ENCODE measurements at regions not wholly inside any gene's neighbourhood (a gene's known extent, or its start where the extent isn't known, plus 50 kb on each side); places are given as distances from the start of the nearest gene placed in this dataset.

DNA sequence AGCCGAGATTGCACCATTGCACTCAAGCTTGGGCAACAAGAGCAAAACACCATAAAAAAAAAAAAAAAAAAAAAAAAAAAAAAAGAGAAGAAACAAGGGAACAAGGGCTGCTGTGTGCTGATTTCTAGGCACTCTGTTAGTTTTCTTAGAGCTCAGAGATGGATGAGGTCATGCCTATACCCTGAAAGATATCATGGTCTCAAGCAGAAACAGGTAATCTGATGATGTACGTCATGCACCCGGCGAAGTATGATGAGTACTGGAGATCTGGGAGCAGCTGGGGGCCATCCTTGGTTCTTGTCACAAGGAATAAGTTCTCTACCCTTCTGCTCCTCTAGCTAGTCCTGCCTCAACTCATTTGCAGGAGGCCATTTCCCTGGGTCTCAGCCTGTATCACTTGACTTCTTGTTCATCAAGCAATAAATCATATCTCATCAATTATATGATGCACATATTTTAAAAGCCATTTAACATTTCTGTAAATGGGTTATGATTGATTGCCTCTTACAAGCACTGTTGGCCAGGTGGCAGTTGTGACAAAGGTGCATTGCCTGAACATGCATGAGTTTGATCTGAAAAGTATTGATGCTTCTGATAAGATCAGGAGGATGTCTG, 517.2 kb downstream of the DHX35 start:
- TF ChIP-seq, protein P1, sequence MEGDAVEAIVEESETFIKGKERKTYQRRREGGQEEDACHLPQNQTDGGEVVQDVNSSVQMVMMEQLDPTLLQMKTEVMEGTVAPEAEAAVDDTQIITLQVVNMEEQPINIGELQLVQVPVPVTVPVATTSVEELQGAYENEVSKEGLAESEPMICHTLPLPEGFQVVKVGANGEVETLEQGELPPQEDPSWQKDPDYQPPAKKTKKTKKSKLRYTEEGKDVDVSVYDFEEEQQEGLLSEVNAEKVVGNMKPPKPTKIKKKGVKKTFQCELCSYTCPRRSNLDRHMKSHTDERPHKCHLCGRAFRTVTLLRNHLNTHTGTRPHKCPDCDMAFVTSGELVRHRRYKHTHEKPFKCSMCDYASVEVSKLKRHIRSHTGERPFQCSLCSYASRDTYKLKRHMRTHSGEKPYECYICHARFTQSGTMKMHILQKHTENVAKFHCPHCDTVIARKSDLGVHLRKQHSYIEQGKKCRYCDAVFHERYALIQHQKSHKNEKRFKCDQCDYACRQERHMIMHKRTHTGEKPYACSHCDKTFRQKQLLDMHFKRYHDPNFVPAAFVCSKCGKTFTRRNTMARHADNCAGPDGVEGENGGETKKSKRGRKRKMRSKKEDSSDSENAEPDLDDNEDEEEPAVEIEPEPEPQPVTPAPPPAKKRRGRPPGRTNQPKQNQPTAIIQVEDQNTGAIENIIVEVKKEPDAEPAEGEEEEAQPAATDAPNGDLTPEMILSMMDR (IDR thresholded peaks at IDR 0.05; ENCODE audit: low read depth, low read length, missing control alignments): no peak
- H3K4me3 ChIP-seq (ENCODE audit: low read depth, low read length): no peak overlapping the region
- H3K36me3 ChIP-seq (replicated peaks): no peaks in the 10 kb centered on the region
- no peak for DNase-seq
- no peaks in the 10 kb centered on the region for H3K27me3 ChIP-seq (replicated peaks)
- no peak overlapping the region for H3K27ac ChIP-seq
- in situ Hi-C loops (cut with HindIII; ENCODE audit: low pct_ligation_motif_present, low sequenced_read_pairs): no loop called here

DNA sequence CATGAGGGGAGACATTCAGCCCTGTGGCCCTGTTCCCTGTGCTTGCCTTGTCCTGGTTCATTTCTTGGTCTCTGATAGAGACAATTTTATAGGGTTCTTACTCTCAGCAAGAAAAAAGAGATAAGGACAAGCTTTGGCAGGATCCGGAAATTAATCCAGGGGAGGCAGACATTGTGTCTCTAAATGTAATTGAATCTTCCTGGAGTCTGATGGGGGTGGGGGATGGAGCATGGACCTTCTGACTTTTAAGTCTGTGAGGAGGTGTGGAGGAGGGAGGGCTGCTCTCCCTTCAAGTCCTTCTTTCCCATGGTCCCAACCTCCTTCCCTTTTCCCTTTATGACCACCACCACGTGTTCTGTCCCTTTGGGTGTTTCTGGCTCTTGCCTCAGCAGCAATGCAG, 512.7 kb downstream of the DHX35 start:
- TF ChIP-seq, protein P1 (IDR thresholded peaks at IDR 0.05; ENCODE audit: low read depth, low read length, missing control alignments): no peak
- in situ Hi-C loops (cut with HindIII; ENCODE audit: low pct_ligation_motif_present, low sequenced_read_pairs): no loop called here
- Histone ChIP-seq H3K4me3 (ENCODE audit: low read depth, low read length) (no peak overlapping the region), H3K27ac (no peak overlapping the region), H3K27me3 (replicated peaks) (no peaks in the 10 kb centered on the region), H3K36me3 (replicated peaks) (no peaks in the 10 kb centered on the region)
- no peak for DNase-seq

DNA sequence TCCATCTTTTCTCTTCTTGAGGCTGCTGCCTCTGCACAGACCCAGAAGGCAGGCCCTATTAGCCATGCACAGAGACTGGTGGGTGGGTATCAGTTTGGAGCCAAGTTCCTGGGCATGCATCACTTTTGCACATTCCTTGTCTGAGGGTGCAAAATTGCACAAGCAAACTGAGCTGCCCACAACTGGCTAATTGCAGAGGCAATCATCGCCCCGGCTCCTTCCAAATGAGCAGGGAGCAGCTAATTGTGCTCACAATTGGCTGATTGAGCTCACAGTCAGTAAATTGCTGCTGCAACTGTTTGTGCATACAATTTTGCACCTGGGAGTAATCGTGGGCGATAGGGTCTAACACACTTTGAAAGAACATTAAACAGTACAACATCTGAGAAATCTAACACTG, 511.4 kb downstream of the DHX35 start:
- no peak overlapping the region for H3K27ac ChIP-seq
- H3K36me3 ChIP-seq (replicated peaks): no peaks in the 10 kb centered on the region
- DNase-seq: no peak
- in situ Hi-C loops (cut with HindIII; ENCODE audit: low pct_ligation_motif_present, low sequenced_read_pairs): no loop called here
- no peaks in the 10 kb centered on the region for H3K27me3 ChIP-seq (replicated peaks)
- TF ChIP-seq, protein P1 (IDR thresholded peaks at IDR 0.05; ENCODE audit: low read depth, low read length, missing control alignments): no peak
- no peak overlapping the region for H3K4me3 ChIP-seq (ENCODE audit: low read depth, low read length)

DNA sequence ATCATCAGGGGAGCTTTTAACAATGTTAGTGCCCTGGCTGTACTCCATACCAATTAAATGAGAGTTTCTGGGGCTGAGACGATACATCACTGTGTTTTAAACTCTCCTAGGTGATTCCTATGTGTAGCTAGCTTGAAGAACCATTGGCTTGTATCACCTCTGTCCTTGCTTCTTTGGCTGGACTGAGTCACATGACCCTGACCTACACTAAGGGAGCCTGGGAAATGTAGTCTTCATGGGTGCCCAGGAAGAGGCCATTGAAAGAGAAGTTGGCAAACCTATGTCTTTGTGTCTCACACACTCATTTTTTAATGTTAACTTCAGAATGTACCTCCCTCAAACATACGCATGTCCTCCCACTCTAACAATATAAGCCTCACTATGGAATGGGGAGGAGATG, 506.6 kb downstream of the DHX35 start:
- Histone ChIP-seq H3K27me3 (replicated peaks) (no peaks in the 10 kb centered on the region), H3K27ac (no peak overlapping the region), H3K36me3 (replicated peaks) (no peaks in the 10 kb centered on the region), H3K4me3 (ENCODE audit: low read depth, low read length) (no peak overlapping the region)
- in situ Hi-C loops (cut with HindIII; ENCODE audit: low pct_ligation_motif_present, low sequenced_read_pairs): no loop called here
- DNase-seq: no peak
- TF ChIP-seq, protein P1 (IDR thresholded peaks at IDR 0.05; ENCODE audit: low read depth, low read length, missing control alignments): no peak

DNA sequence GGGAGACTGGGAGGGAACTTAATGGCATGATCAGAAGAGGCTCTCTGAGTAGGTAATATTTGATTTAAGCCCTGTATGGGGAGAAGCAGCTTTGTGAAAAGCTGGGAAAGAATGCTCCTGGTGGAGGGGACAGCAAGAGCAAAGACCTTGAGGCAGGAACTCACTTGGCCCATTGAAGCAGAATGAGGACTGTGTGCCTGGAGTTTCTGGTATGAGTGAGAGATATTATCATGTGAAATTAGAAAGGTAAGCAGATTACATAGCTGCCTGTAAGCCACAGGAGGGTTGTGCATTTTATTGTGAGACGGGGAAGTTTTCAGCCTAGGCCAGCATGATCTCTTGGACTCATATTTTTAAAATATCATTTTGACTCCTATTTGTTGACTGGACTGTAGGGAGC, 502.1 kb downstream of the DHX35 start:
- no peak overlapping the region for H3K27ac ChIP-seq
- TF ChIP-seq, protein P1 (IDR thresholded peaks at IDR 0.05; ENCODE audit: low read depth, low read length, missing control alignments): no peak
- no peak for DNase-seq
- no peak overlapping the region for H3K4me3 ChIP-seq (ENCODE audit: low read depth, low read length)
- no peaks in the 10 kb centered on the region for H3K27me3 ChIP-seq (replicated peaks)
- in situ Hi-C loops (cut with HindIII; ENCODE audit: low pct_ligation_motif_present, low sequenced_read_pairs): no loop called here
- H3K36me3 ChIP-seq (replicated peaks): no peaks in the 10 kb centered on the region

DNA sequence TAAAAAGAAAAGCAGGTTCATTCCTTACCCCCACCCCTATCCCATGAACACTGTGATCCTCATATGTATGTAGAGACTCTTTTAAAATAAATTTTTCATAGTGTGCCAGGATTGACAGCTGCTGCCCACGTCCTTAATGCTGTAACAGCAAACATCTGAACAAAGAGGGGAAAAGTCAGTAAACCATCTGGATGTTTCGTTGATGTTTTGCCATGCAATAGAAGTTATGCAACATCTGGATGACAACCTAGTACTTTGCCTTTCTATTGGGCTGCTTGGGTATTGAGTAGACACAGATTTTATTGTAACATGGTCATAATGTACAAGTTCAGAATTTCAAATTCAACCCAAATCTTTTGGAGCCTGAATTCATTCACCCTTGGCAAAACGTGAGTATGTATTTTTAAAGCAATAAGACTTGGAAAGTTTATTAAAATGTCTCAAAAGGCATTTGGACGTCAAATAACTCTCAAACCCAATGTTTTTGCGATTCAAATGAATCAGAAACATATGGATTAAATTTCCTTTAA, 500.3 kb downstream of the DHX35 start:
- TF ChIP-seq, protein P1 (IDR thresholded peaks at IDR 0.05; ENCODE audit: low read depth, low read length, missing control alignments): no peak
- no peaks in the 10 kb centered on the region for H3K27me3 ChIP-seq (replicated peaks)
- in situ Hi-C loops (cut with HindIII; ENCODE audit: low pct_ligation_motif_present, low sequenced_read_pairs): no loop called here
- H3K36me3 ChIP-seq (replicated peaks): no peaks in the 10 kb centered on the region
- DNase-seq: no peak
- no peak overlapping the region for H3K4me3 ChIP-seq (ENCODE audit: low read depth, low read length)
- no peak overlapping the region for H3K27ac ChIP-seq
